Retina (tissue), 1 donor: ENCODE measurements at regions not wholly inside any gene's neighbourhood (a gene's known extent, or its start where the extent isn't known, plus 50 kb on each side); places are given as distances from the start of the nearest gene placed in this dataset.
"Not testable (repeated sequence)": the region's sequence is repeated elsewhere in the genome, so short reads cannot be mapped to it uniquely, and the experiment has no call there.

Experiments used
- DNase-seq: peaks from one replicate; pipeline ENCODE4 v3.0.0-alpha.2; 2016

- DNase-seq, result no peak
These were observed 290.5 kb upstream of the FBXO33 start for GRCh38 chr14:39722547-39723273.

GRCh38 chr14:39716987-39717570 is 284.8 kb upstream of the FBXO33 start:
- DNase-seq, result peak; percentile 7

GRCh38 chr14:39712293-39712999 is 280.2 kb upstream of the FBXO33 start:
- no peak for DNase-seq

GRCh38 chr14:39704594-39704993 is 272.4 kb upstream of the FBXO33 start:
- DNase-seq, result peak; percentile 22

GRCh38 chr14:39694341-39694740 is 262.1 kb upstream of the FBXO33 start:
- DNase-seq, result no peak

- DNase-seq, result no peak
These were observed 251.5 kb upstream of the FBXO33 start for GRCh38 chr14:39683691-39684260.

GRCh38 chr14:39682582-39682981 is 250.3 kb upstream of the FBXO33 start:
- no peak for DNase-seq

GRCh38 chr14:39681782-39682399 is 249.7 kb upstream of the FBXO33 start:
- no peak for DNase-seq

- no peak for DNase-seq
These were observed 248.5 kb upstream of the FBXO33 start for GRCh38 chr14:39680777-39681176.

DNA sequence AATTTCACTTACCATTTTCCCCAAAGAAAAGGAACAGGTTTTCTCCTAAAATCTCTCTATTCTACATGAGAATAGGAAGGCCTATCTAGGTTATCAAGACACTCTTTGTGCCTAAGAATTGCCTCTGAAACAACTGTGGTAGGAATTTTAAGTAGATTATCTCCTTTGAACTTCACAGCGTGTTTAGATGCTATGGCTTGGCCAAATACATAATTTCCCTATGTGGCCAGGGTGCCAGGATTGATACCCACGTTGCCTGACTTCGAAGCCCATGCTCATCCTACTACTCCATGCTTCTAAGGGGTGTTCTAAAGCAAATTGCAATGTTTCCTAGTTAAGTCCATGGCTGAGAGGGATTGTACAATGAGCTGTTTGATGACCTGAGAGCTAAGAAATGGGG is 241.5 kb upstream of the FBXO33 start:
- no peak for DNase-seq

GRCh38 chr14:39673270-39673711 is 241.1 kb upstream of the FBXO33 start:
- no peak for DNase-seq

DNA sequence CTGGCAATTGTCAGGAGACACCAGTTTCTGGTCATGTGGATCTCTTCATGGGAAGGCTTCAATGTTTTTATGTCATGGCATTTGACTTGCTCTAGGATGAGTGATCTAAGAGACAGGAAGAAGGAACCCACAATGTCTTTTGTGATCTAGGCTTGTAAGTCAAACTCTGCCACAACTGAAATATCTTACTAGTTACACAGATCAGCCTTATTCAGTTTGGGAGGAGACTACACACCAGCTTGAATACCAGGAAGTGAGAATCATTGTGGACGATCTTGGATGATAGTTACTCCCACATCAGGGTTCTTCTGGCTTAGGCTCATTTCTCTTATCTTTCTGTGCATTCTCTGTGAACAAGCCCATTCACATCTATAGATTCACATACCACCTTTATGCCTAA is 236.2 kb upstream of the FBXO33 start:
- DNase-seq, result no peak

DNA sequence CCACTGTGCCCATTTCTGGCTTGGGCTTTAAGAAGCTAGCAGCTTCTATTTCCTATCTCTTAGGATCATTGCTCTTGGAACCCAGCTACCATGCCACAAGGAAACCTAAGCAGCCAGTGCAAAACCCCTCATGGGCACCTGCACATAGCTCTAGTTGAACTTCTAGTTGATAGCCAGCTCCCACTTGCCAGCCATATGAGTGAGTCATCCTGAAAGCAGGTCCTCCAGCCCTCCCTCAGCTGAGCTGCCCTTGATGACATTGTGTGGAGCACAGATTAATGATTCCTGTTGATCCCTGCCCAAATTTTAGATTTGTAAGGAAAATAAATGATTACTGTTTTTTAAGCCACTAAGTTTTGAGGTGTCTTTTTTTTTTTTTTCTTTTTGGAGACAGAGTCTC is 234.2 kb upstream of the FBXO33 start:
- DNase-seq, result no peak

GRCh38 chr14:39665075-39665475 is 232.8 kb upstream of the FBXO33 start:
- DNase-seq, result no peak

GRCh38 chr14:39664646-39665045 is 232.4 kb upstream of the FBXO33 start:
- DNase-seq, result no peak

- DNase-seq, result no peak
These were observed 209.0 kb upstream of the FBXO33 start for GRCh38 chr14:39641224-39641623.

- not testable (repeated sequence) for DNase-seq
These were observed 206.8 kb upstream of the FBXO33 start for GRCh38 chr14:39639009-39639408.

DNA sequence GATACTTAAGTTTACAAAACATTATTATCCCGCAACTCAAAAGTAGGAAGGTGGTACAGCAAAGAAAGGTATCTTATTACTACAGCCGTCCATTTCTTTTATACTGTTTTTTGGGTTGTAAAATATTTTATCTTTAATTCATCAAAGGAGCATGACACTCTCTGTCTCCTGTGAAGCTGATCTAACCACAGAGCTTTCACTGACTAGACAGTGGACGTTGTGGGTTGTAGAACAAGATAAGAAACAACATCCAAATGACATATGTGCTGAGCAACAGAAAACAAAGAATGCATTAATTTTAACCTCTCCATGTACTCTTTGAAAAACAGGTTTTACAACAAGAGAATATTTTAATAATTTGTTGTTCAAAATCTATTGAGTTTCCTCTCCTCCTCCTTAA is 195.9 kb upstream of the FBXO33 start:
- DNase-seq, result no peak

GRCh38 chr14:39626589-39627576 is 194.7 kb upstream of the FBXO33 start:
- DNase-seq, result no peak

DNA sequence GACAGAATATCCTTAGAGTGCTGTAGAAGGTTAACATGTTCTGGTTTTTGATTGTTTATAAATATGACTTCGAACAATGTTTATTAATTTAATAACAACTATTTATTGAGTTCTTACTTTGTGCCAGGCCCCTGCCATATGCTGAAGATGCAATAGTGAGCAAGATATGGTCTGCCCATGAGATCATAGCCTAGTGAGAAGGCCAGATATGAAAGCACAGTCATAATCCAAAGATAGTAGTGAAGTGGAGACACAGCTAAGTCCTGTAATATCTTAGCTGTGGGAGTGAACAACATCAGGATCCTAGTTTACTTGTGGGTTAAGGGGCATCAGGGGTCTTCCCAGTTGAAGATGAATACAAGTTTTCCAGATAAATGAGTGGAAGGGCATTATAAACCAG is 189.4 kb upstream of the FBXO33 start:
- no peak for DNase-seq

- no peak for DNase-seq
These were observed 189.0 kb upstream of the FBXO33 start for GRCh38 chr14:39621223-39621622.

DNA sequence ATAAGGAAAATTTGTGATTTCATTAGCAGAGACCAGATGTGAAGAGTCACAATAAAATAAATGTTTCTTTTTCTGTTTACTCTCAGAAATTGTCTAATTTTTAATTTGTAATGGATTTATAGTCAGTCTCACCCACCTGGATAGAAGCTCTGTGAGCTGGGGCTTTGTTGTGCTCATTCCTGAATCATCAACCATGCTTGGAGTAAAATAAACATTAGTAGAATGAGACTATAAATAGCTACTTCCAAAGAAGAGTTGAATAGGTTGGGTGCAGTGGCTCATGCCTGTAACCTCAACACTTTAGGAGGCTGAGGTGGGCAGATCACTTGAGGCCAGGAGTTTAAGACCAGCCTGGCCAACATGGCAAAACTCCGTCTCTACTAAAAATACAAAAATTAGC is 185.3 kb upstream of the FBXO33 start:
- no peak for DNase-seq
